HEK293T (cell line): ENCODE measurements at regions not wholly inside any gene's neighbourhood (a gene's known extent, or its start where the extent isn't known, plus 50 kb on each side); places are given as distances from the start of the nearest gene placed in this dataset.

Source experiments
- CTCF ChIA-PET: fragments of 350-600 bp; formaldehyde crosslinking; extraction: SDS; loops from one replicate; lab custom pipeline; 2021; ENCODE audit warnings: antibody characterized with exemption, inconsistent platforms; lab: Yijun Ruan, JAX
- POLR2A ChIA-PET: fragments of 350-600 bp; formaldehyde crosslinking; extraction: SDS; loops from one replicate; lab custom pipeline; 2020; ENCODE audit warnings: antibody characterized with exemption, inconsistent platforms; lab: Yijun Ruan, JAX
- DNase-seq: peaks from one replicate; pipeline ENCODE4 v3.0.0; 2012; ENCODE audit warnings: mixed read lengths; ENCODE audit errors: extremely low spot score
- ARNT ChIP-seq: fragments of 450-650 bp; IDR thresholded peaks from 2 replicates; pipeline ENCODE4 v1.6.1; 2017; ENCODE audit warnings: mild to moderate bottlenecking
- BHLHE40 ChIP-seq: fragments of 450-650 bp; IDR thresholded peaks from 2 replicates; pipeline ENCODE4 v1.6.1; 2016; ENCODE audit warnings: mild to moderate bottlenecking, moderate library complexity, borderline replicate concordance
- CTBP1 ChIP-seq: fragments of 450-650 bp; IDR thresholded peaks from 2 replicates; pipeline ENCODE4 v1.6.1; 2016; ENCODE audit warnings: borderline replicate concordance
- ELF4 ChIP-seq: fragments of 450-650 bp; IDR thresholded peaks from 2 replicates; pipeline ENCODE4 v1.6.1; 2017; ENCODE audit warnings: antibody characterized with exemption
- FOXA1 ChIP-seq: fragments of 450-650 bp; IDR thresholded peaks from 2 replicates; pipeline ENCODE4 v1.6.1; 2016; ENCODE audit warnings: mild to moderate bottlenecking
- FOXK2 ChIP-seq: fragments of 450-650 bp; IDR thresholded peaks from 2 replicates; pipeline ENCODE4 v1.6.1; 2016; ENCODE audit warnings: mild to moderate bottlenecking
- FOXM1 ChIP-seq: fragments of 450-650 bp; IDR thresholded peaks from 2 replicates; pipeline ENCODE4 v1.6.1; 2017; ENCODE audit warnings: mild to moderate bottlenecking, borderline replicate concordance
- HDGF ChIP-seq: fragments of 450-650 bp; IDR thresholded peaks from 2 replicates; pipeline ENCODE4 v1.6.1; 2017; ENCODE audit warnings: antibody characterized with exemption, borderline replicate concordance
- L3MBTL2 ChIP-seq: fragments of 450-650 bp; conservative IDR thresholded peaks from 2 replicates; pipeline ENCODE4 v1.6.1; 2016; ENCODE audit warnings: mild to moderate bottlenecking
- LEF1 ChIP-seq: fragments of 450-650 bp; IDR thresholded peaks from 2 replicates; pipeline ENCODE4 v1.6.1; 2017; ENCODE audit warnings: mild to moderate bottlenecking, borderline replicate concordance
- NFRKB ChIP-seq: fragments of 450-650 bp; IDR thresholded peaks from 2 replicates; pipeline ENCODE4 v1.6.1; 2016; ENCODE audit warnings: mild to moderate bottlenecking, moderate library complexity
- PKNOX1 ChIP-seq: fragments of 450-650 bp; IDR thresholded peaks from 2 replicates; pipeline ENCODE4 v1.6.1; 2016
- SP1 ChIP-seq: fragments of 450-650 bp; IDR thresholded peaks from 2 replicates; pipeline ENCODE4 v1.6.1; 2017
- SUZ12 ChIP-seq: fragments of 450-650 bp; IDR thresholded peaks from 2 replicates; pipeline ENCODE4 v1.6.1; 2016; ENCODE audit warnings: mild to moderate bottlenecking
- TARDBP ChIP-seq: fragments of 450-650 bp; IDR thresholded peaks from 2 replicates; pipeline ENCODE4 v1.6.1; 2016
- ZNF384 ChIP-seq: fragments of 450-650 bp; IDR thresholded peaks from 2 replicates; pipeline ENCODE4 v1.6.1; 2016

- CTCF ChIA-PET, result no interaction called here
- POLR2A ChIA-PET, result no interaction called here
- TF ChIP-seq ELF4 (no peak), PKNOX1 (no peak)
- DNase-seq, result no peak
Observed at GRCh38 chr3:44048949-44049348, 192.7 kb upstream of the TOPAZ1 start.

GRCh38 chr3:44050101-44050500 lies 191.6 kb upstream of the TOPAZ1 start:
- POLR2A ChIA-PET, result no interaction called here
- DNase-seq, result no peak
- CTCF ChIA-PET, result no interaction called here
- TF ChIP-seq HDGF, result no peak
- TF ChIP-seq ELF4, result no peak
- no peak for TF ChIP-seq CTBP1
- TF ChIP-seq NFRKB, result no peak
- TF ChIP-seq PKNOX1, result no peak
- no peak for TF ChIP-seq L3MBTL2
- TF ChIP-seq FOXM1, result no peak
- no peak for TF ChIP-seq BHLHE40
- no peak for TF ChIP-seq FOXK2
- no peak for TF ChIP-seq SP1
- no peak for TF ChIP-seq ARNT
- no peak for TF ChIP-seq SUZ12

- ChIA-PET POLR2A (no interaction called here), CTCF (no interaction called here)
- TF ChIP-seq L3MBTL2 (no peak), ZNF384 (no peak), SUZ12 (no peak), ELF4 (no peak)
- DNase-seq, result no peak
Observed at GRCh38 chr3:44050867-44051266, 190.8 kb upstream of the TOPAZ1 start.

GRCh38 chr3:44055951-44056350 lies 185.7 kb upstream of the TOPAZ1 start:
- CTCF ChIA-PET, result no interaction called here
- no peak for DNase-seq
- POLR2A ChIA-PET, result no interaction called here
- TF ChIP-seq CTBP1 (no peak), SP1 (no peak), FOXM1 (no peak), ELF4 (no peak), HDGF (no peak), BHLHE40 (no peak), SUZ12 (no peak), LEF1 (no peak)

- POLR2A ChIA-PET, result no interaction called here
- CTCF ChIA-PET, result no interaction called here
Observed at GRCh38 chr3:44056446-44057240, 185.0 kb upstream of the TOPAZ1 start.

GRCh38 chr3:44058022-44058867 lies 183.4 kb upstream of the TOPAZ1 start:
- CTCF ChIA-PET, result no interaction called here
- DNase-seq, result no peak
- TF ChIP-seq ELF4 (no peak), L3MBTL2 (no peak), ZNF384 (no peak), FOXM1 (no peak), SP1 (no peak), FOXA1 (no peak), SUZ12 (no peak)
- POLR2A ChIA-PET, result no interaction called here

More at GRCh38 chr3:44056446-44057240, 185.0 kb upstream of the TOPAZ1 start:
- TF ChIP-seq FOXA1, result no peak
- DNase-seq, result no peak

- POLR2A ChIA-PET, result no interaction called here
Observed at GRCh38 chr3:44058868-44059203, 182.8 kb upstream of the TOPAZ1 start.

GRCh38 chr3:44060164-44060563 lies 181.5 kb upstream of the TOPAZ1 start:
- no peak for DNase-seq
- ChIA-PET CTCF (no interaction called here), POLR2A (no interaction called here)
- TF ChIP-seq FOXA1 (no peak), SP1 (no peak), HDGF (no peak), FOXK2 (no peak), PKNOX1 (no peak), SUZ12 (no peak), ZNF384 (no peak), ARNT (no peak), FOXM1 (no peak), TARDBP (no peak)

More at GRCh38 chr3:44058868-44059203, 182.8 kb upstream of the TOPAZ1 start:
- CTCF ChIA-PET, result no interaction called here
- no peak for DNase-seq
- TF ChIP-seq FOXA1 (no peak), ARNT (no peak), FOXM1 (no peak), L3MBTL2 (no peak), TARDBP (no peak)
